VCaP (cell line): ENCODE measurements at regions not wholly inside any gene's neighbourhood (a gene's known extent, or its start where the extent isn't known, plus 50 kb on each side); places are given as distances from the start of the nearest gene placed in this dataset.

Source experiments
- H3K27ac ChIP-seq: fragments of 450-650 bp; 2 replicates; pipeline ENCODE4 v1.5.1; 2017
- TF ChIP-seq, protein P1 (sequence below): fragments of 450-650 bp; conservative IDR thresholded peaks from 2 replicates; pipeline ENCODE4 v1.5.1; 2017; ENCODE audit warnings: mild to moderate bottlenecking, moderate library complexity

DNA sequence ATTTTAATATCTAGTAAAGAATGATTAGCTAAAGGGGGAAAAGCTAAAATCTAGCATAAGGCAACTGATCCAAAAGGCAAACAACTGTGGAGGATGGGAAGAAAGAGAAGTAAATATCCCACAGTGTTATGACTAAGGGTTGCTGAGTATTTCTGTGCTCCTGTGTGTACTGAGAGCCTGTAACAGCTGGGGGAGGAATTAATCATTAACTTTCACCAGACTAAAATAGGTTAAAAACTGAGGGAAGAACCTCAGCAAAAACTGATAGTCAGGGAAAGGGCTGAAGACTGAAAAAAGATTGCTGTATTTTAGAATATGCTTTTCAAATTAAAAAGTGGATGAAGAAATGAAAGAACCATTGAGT lies 365.9 kb downstream of the CXXC4 start:
- TF ChIP-seq, protein P1, sequence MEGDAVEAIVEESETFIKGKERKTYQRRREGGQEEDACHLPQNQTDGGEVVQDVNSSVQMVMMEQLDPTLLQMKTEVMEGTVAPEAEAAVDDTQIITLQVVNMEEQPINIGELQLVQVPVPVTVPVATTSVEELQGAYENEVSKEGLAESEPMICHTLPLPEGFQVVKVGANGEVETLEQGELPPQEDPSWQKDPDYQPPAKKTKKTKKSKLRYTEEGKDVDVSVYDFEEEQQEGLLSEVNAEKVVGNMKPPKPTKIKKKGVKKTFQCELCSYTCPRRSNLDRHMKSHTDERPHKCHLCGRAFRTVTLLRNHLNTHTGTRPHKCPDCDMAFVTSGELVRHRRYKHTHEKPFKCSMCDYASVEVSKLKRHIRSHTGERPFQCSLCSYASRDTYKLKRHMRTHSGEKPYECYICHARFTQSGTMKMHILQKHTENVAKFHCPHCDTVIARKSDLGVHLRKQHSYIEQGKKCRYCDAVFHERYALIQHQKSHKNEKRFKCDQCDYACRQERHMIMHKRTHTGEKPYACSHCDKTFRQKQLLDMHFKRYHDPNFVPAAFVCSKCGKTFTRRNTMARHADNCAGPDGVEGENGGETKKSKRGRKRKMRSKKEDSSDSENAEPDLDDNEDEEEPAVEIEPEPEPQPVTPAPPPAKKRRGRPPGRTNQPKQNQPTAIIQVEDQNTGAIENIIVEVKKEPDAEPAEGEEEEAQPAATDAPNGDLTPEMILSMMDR: no peak
- peak overlapping the region; percentile 83 for H3K27ac ChIP-seq

DNA sequence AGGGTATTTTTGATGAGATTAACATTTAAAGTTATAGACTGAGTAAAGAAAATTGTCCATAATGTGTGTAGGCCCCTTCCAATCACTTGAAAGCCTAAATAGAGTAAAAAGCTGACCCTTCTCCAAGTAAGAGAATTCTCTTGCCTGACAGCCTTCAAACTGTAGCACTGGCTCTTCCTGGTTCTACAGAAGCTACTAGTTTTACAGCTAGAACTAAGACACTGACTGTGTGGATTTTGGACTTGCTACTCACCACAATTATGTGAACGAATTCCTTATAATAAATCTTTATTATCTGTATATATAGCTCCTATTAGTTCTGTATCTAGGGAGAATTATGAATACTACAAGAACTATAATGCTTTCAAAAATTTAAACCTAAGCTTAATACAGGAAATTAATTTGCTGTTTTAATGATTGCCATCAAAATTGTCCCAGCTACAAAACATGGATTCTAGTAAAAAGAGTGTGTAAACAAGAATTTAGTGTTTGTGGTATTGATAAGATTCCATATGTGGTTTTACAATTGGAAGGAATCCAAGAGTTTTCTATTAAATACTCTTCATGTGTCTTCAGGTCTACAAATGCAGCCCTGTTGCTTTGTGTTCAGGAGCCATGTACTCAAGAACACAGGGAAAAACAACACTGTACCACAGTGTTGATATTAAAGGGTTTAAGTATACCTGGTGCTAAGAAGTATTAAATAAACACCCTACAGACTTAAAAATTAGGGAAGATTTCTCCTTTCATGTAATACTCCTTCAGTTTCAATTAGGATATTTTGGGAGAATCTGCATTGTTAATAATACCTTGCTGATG lies 366.5 kb downstream of the CXXC4 start:
- TF ChIP-seq, protein P1: no peak
- H3K27ac ChIP-seq: peak overlapping the region; percentile 83

DNA sequence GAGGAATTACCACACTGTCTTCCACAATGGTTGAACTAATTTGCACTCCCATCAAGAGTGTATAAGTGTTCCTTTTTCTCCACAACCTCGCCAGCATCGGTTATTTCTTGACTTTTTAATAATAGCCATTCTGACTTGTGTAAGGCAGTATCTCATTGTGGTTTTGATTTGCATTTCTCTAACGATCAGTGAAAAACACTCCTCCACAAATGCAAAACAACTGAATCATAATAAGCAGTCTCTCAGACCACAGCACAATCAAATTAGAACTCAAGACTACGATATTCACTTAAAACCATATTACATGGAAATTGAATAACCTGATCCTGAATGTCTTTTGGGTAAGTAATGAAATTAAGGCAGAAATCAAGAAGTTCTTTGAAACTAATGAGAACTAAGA lies 371.7 kb downstream of the CXXC4 start:
- H3K27ac ChIP-seq: no peak overlapping the region
- TF ChIP-seq, protein P1: no peak

DNA sequence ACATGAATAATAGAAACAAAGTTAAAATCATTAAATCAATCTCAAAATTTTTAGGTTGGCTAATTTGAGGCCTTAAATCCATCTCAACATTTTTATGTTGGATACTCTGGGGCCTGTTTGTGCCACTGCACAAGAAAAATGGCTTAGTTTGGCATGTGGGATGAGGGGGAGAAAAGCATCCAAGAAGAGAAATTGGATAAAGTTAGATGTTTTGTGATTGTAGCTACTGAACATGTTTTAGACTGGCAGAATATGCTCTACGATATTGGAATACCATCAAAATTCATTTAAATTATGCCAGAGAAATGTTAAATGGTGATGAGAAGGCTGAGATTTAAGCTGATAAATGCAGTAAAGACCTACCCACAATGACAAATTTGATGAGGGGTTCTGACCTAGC lies 376.9 kb downstream of the CXXC4 start:
- TF ChIP-seq, protein P1: no peak
- H3K27ac ChIP-seq: no peak overlapping the region

DNA sequence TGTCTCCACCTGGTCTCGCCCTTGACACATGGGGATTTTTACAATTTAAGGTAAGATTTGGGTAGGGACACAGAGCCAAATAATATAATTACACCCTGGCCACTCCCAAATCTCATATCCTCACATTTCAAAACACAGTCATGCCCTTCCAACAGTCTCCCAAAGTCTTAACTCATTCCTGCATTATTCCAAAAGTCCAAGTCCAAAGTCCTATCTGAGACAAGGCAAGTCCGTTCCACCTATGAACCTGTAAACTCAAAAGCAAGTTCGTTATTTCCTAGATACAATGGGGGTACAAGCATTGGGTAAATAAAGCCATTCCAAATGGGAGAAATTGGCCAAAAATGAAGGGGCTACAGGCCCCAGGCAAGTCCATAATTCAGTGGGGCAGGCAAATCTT lies 380.8 kb downstream of the CXXC4 start:
- TF ChIP-seq, protein P1: no peak
- H3K27ac ChIP-seq: no peak overlapping the region

DNA sequence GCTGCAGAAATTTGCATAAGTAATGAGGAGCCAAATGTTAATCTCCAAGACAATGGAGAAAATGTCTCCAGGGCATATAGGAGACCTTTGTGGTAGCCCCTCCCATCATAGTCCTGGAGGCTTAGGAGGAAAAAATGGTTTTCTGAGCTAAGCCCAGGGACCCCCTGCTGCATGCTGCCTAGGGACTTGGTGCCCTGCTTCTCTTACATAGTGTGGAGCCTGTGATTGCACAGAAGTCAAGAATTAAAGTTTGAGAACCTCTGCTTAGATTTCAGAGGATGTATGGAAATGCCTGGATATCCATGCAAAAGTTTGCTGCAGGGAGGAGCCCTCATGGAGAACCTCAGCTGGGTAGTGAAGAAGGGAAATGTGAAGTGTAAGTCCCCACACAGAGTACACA lies 379.4 kb upstream of the TACR3 start:
- no peak overlapping the region for H3K27ac ChIP-seq
- TF ChIP-seq, protein P1: no peak

DNA sequence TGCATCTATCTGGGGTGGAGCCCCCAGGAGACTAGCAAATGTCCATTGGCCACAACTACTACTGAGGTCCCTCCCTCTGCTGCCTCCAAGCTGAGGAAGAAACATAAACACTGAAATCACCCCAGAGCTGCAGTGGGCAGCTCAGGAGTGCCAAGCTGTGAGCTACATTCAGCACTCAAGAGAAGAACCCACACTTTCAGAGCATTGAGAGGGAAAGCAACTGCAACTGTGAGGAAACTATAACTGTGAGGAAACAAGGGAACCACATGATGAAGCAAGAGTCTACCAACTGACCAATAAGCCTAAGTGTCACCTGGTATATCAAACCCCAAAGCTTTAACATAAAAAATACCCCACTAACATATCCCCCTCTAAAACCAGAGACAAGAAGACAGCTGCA lies 373.5 kb upstream of the TACR3 start:
- TF ChIP-seq, protein P1: no peak
- H3K27ac ChIP-seq: no peak overlapping the region
